H9 (cell line): ENCODE measurements at regions not wholly inside any gene's neighbourhood (a gene's known extent, or its start where the extent isn't known, plus 50 kb on each side); places are given as distances from the start of the nearest gene placed in this dataset.
"Not testable (repeated sequence)": the region's sequence is repeated elsewhere in the genome, so short reads cannot be mapped to it uniquely, and the experiment has no call there.

Experiments used
- DNase-seq: peaks from one replicate; pipeline ENCODE4 v3.0.0-alpha.2; 2017
- H2AFZ ChIP-seq: one replicate; pipeline ENCODE4 v1.6.1; 2013; ENCODE audit warnings: mild to moderate bottlenecking, low read length, control low read depth, moderate library complexity
- H2AK5ac ChIP-seq: 2 replicates; pipeline ENCODE4 v1.6.1; 2013; ENCODE audit warnings: low read length, control low read depth, mixed read lengths; ENCODE audit not compliant: insufficient read length
- H2BK120ac ChIP-seq: one replicate; pipeline ENCODE4 v1.6.1; 2013; ENCODE audit warnings: low read depth, mild to moderate bottlenecking, low read length, control low read depth, inconsistent platforms; ENCODE audit not compliant: poor library complexity, severe bottlenecking
- H2BK12ac ChIP-seq: 2 replicates; pipeline ENCODE4 v1.6.1; 2013; ENCODE audit warnings: low read length, control low read depth, mixed read lengths, low read depth; ENCODE audit not compliant: insufficient read length
- H2BK15ac ChIP-seq: 2 replicates; pipeline ENCODE4 v1.6.1; 2013; ENCODE audit warnings: low read depth, low read length, control low read depth
- H2BK20ac ChIP-seq: one replicate; pipeline ENCODE4 v1.6.1; 2013; ENCODE audit warnings: low read depth, mild to moderate bottlenecking, low read length, control low read depth, inconsistent platforms; ENCODE audit not compliant: poor library complexity, severe bottlenecking
- H2BK5ac ChIP-seq: 2 replicates; pipeline ENCODE4 v1.6.1; 2013; ENCODE audit warnings: low read length, control low read depth, mixed read lengths; ENCODE audit not compliant: insufficient read length
- H3K14ac ChIP-seq: 2 replicates; pipeline ENCODE4 v1.6.1; 2013; ENCODE audit warnings: low read length, control low read depth; ENCODE audit not compliant: insufficient read depth
- H3K18ac ChIP-seq: 2 replicates; pipeline ENCODE4 v1.6.1; 2013; ENCODE audit warnings: low read depth, mild to moderate bottlenecking, mixed read lengths, low read length, control low read depth; ENCODE audit not compliant: insufficient read length
- H3K23ac ChIP-seq: 2 replicates; pipeline ENCODE4 v1.6.1; 2013; ENCODE audit warnings: low read length, control low read depth, mixed read lengths, low read depth; ENCODE audit not compliant: insufficient read length
- H3K23me2 ChIP-seq: 2 replicates; pipeline ENCODE4 v1.6.1; 2013; ENCODE audit warnings: low read depth, mild to moderate bottlenecking, mixed read lengths, low read length, control low read depth; ENCODE audit not compliant: insufficient read length, poor library complexity, severe bottlenecking
- H3K27ac ChIP-seq: 2 replicates; pipeline ENCODE4 v1.5.1; 2013; ENCODE audit warnings: low read length, control low read depth, mixed read lengths, low read depth; ENCODE audit not compliant: insufficient read length
- H3K27me3 ChIP-seq: 2 replicates; pipeline ENCODE4 v1.6.1; 2013; ENCODE audit warnings: low read length, control low read depth, inconsistent platforms; ENCODE audit not compliant: insufficient read depth
- H3K4ac ChIP-seq: 2 replicates; pipeline ENCODE4 v1.6.1; 2013; ENCODE audit warnings: low read depth, mild to moderate bottlenecking, control low read depth, inconsistent platforms, low read length, moderate library complexity
- H3K4me1 ChIP-seq: 2 replicates; pipeline ENCODE4 v1.6.1; 2013; ENCODE audit warnings: low read length, control low read depth, inconsistent platforms; ENCODE audit not compliant: insufficient read depth
- H3K4me2 ChIP-seq: 2 replicates; pipeline ENCODE4 v1.6.1; 2013; ENCODE audit warnings: low read length, control low read depth, mixed read lengths; ENCODE audit not compliant: insufficient read length, insufficient read depth
- H3K56ac ChIP-seq: 2 replicates; pipeline ENCODE4 v1.6.1; 2013; ENCODE audit warnings: low read depth, mild to moderate bottlenecking, mixed read lengths, low read length, control low read depth; ENCODE audit not compliant: insufficient read length
- H3K79me1 ChIP-seq: 2 replicates; pipeline ENCODE4 v1.6.1; 2013; ENCODE audit warnings: low read depth, mild to moderate bottlenecking, moderate library complexity, low read length, control low read depth, inconsistent platforms; ENCODE audit not compliant: insufficient read depth, poor library complexity, severe bottlenecking
- H3K79me2 ChIP-seq: 2 replicates; pipeline ENCODE4 v1.6.1; 2013; ENCODE audit warnings: low read length, control low read depth, inconsistent platforms; ENCODE audit not compliant: insufficient read depth
- H3K9ac ChIP-seq: 2 replicates; pipeline ENCODE4 v1.6.1; 2013; ENCODE audit warnings: low read length, control low read depth, mixed read lengths; ENCODE audit not compliant: insufficient read length; ENCODE audit errors: extremely low read depth
- H3K9me3 ChIP-seq: one replicate; pipeline ENCODE4 v1.6.1; 2013; ENCODE audit warnings: low read depth, low read length, inconsistent platforms; ENCODE audit not compliant: control insufficient read depth
- H3T11ph ChIP-seq: one replicate; pipeline ENCODE4 v1.6.1; 2013; ENCODE audit warnings: mild to moderate bottlenecking, low read length, control low read depth, inconsistent platforms
- H4K20me1 ChIP-seq: one replicate; pipeline ENCODE4 v1.6.1; 2013; ENCODE audit not compliant: control insufficient read depth, insufficient read length, insufficient read depth
- H4K5ac ChIP-seq: 2 replicates; pipeline ENCODE4 v1.6.1; 2013; ENCODE audit warnings: low read depth, mild to moderate bottlenecking, mixed read lengths, low read length, control low read depth; ENCODE audit not compliant: insufficient read length
- H4K8ac ChIP-seq: replicated peaks from 2 replicates; pipeline ENCODE4 v1.6.1; 2013; ENCODE audit warnings: low read length, control low read depth, mixed read lengths, low read depth; ENCODE audit not compliant: insufficient read length
- H4K91ac ChIP-seq: 2 replicates; pipeline ENCODE4 v1.6.1; 2013; ENCODE audit warnings: low read depth, mild to moderate bottlenecking, moderate library complexity, mixed read lengths, low read length, control low read depth; ENCODE audit not compliant: insufficient read length
- H3K27ac Mint-ChIP-seq, 3 experiments: 2 replicates in 2 of 3; 3 replicates in 1 of 3; pipeline ENCODE4 v1.8.0; 2020 to 2021; ENCODE audit warnings: mixed read lengths in 3 of 3, mild to moderate bottlenecking in 1 of 3, moderate library complexity in 1 of 3
- H3K27me3 Mint-ChIP-seq: 2 replicates; pipeline ENCODE4 v1.8.0; 2021; ENCODE audit warnings: low read depth, mild to moderate bottlenecking, moderate library complexity, mixed read lengths
- H3K36me3 Mint-ChIP-seq, 3 experiments: 2 replicates in 2 of 3; 3 replicates in 1 of 3; pipeline ENCODE4 v1.8.0; 2020 to 2021; ENCODE audit warnings: low read depth in 3 of 3, mixed read lengths in 3 of 3; ENCODE audit not compliant: insufficient read depth in 1 of 3
- H3K4me1 Mint-ChIP-seq, 2 experiments: 2 replicates each; pipeline ENCODE4 v1.8.0; 2020; ENCODE audit warnings: mixed read lengths in 2 of 2
- H3K4me3 Mint-ChIP-seq, 2 experiments: 2 replicates in 1 of 2; 3 replicates in 1 of 2; pipeline ENCODE4 v1.8.0; 2020 to 2021; ENCODE audit warnings: mild to moderate bottlenecking in 2 of 2, mixed read lengths in 2 of 2, moderate library complexity in 1 of 2
- H3K9me3 Mint-ChIP-seq, 2 experiments: 2 replicates in 1 of 2; 3 replicates in 1 of 2; pipeline ENCODE4 v1.8.0; 2020; ENCODE audit warnings: mild to moderate bottlenecking in 2 of 2, mixed read lengths in 2 of 2, moderate library complexity in 1 of 2
- WGBS: extraction: QIAGEN DNeasy Blood & Tissue Kit; methylation state at CpG from one replicate; pipeline ENCODE4 v1.1.7; 2013; ENCODE audit warnings: missing lambda C conversion rate, low lambda C conversion rate, mixed read lengths; ENCODE audit not compliant: insufficient read length; ENCODE audit errors: extremely low coverage; 5-methylcytosine and 5-hydroxymethylcytosine counted together

DNA sequence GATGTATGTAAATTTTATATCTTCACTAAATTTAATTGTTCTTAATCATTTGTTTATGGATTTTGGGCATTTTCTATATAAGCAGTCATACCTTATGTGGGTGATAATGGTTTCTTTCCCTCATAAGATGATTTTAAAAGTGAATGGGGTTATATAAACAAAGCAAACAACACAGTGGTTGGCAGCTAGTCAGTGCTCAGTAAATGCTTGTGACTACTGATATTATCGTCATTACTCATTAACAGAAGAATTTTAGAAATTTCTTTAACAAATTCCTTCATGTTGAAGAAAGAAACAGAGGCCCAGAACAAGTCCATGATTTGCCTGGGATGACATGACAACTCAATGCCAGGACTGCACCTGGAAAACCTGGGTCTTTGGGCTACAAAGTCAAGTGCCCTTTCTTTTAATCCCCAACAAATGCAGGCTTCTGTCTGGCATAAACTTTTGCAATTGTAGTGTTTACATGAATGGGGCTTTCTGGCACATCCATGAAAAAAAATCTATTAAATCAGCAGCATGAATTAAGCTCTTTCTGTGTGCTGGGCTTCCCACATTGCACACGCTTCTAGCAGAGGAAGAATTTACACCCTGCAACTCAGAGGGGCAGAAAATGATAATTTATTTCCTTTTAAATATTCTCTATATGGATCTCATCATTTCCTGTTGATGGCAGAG is 297.3 kb upstream of the PLGLB1 start:
- not testable (repeated sequence) for H3K4me3 Mint-ChIP-seq

DNA sequence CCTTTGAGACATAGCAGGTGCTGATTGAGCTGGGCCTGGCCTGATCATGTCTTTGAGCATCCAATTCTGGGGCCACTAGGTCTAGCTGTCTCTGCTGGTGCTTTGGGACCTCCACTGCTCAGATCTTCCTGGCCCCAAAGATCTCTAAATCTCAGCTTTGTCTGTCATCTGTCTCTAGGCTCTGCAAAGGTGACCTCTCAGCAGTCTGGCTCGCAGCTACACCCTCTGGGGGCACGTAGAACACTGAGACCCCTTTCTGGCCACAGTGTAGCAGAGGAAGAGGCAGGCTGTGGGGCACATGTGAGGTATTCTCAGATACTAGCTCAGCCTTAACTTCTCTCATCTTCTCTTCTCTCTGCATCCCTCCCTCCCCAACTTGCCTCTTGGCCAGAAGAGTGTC is 298.1 kb upstream of the PLGLB1 start:
- not testable (repeated sequence) for H3K27me3 Mint-ChIP-seq, H2BK5ac ChIP-seq, H2AK5ac ChIP-seq, H2BK15ac ChIP-seq, DNase-seq, H2BK20ac ChIP-seq, H4K8ac ChIP-seq, H3K4me1 Mint-ChIP-seq, H3K23me2 ChIP-seq, H3K23ac ChIP-seq, H2AFZ ChIP-seq, H3K79me2 ChIP-seq, H3T11ph ChIP-seq, H3K4ac ChIP-seq, H3K14ac ChIP-seq, H4K91ac ChIP-seq, H4K5ac ChIP-seq, H2BK12ac ChIP-seq, H3K27ac ChIP-seq, H3K9me3 Mint-ChIP-seq, H2BK120ac ChIP-seq, H3K18ac ChIP-seq, H3K36me3 Mint-ChIP-seq, H3K4me1 ChIP-seq, H3K9me3 ChIP-seq, H3K4me3 Mint-ChIP-seq, H3K56ac ChIP-seq, H4K20me1 ChIP-seq, H3K79me1 ChIP-seq, H3K9ac ChIP-seq, H3K4me2 ChIP-seq, H3K27me3 ChIP-seq, H3K27ac Mint-ChIP-seq
- no CpG with 5 or more reads among the region's 2 CpGs for WGBS

More for the DNA sequence above, 297.3 kb upstream of the PLGLB1 start:
- not testable (repeated sequence) for H2BK20ac ChIP-seq, H3K27me3 Mint-ChIP-seq, H3K4me1 ChIP-seq, H3K36me3 Mint-ChIP-seq, H4K91ac ChIP-seq, H2BK15ac ChIP-seq, H4K20me1 ChIP-seq, H3K4me1 Mint-ChIP-seq, H3K56ac ChIP-seq, H2AFZ ChIP-seq, H3K4me2 ChIP-seq, H3K9me3 ChIP-seq, H3K23me2 ChIP-seq, H3K79me2 ChIP-seq, H4K8ac ChIP-seq, H2BK120ac ChIP-seq, H3K18ac ChIP-seq, H2BK5ac ChIP-seq, H3K9me3 Mint-ChIP-seq, H2AK5ac ChIP-seq, H3K27me3 ChIP-seq, H3K27ac Mint-ChIP-seq, H3T11ph ChIP-seq, DNase-seq, H3K4ac ChIP-seq, H3K14ac ChIP-seq, H3K9ac ChIP-seq, H3K23ac ChIP-seq, H3K79me1 ChIP-seq, H2BK12ac ChIP-seq, H3K27ac ChIP-seq, H4K5ac ChIP-seq
- no CpG with 5 or more reads among the region's 2 CpGs for WGBS
